Keratinocyte (primary cell): ENCODE measurements at regions not wholly inside any gene's neighbourhood (a gene's known extent, or its start where the extent isn't known, plus 50 kb on each side); places are given as distances from the start of the nearest gene placed in this dataset.

Source experiments
- DNase-seq: peaks from one replicate; pipeline ENCODE4 v3.0.0-alpha.2; 2011; ENCODE audit warnings: low read depth, missing footprints, low spot score
- FAIRE-seq: peaks from 2 replicates; lab custom pipeline; 2011; peaks lifted over from hg19 to GRCh38; lab: Jason Lieb, UNC
- H2AFZ ChIP-seq: 2 replicates; pipeline ENCODE4 v1.6.0; 2012; ENCODE audit warnings: low read length, control low read depth, inconsistent platforms; ENCODE audit not compliant: control insufficient read depth
- H3K27ac ChIP-seq: 2 replicates; pipeline ENCODE4 v1.5.1; 2011; ENCODE audit warnings: low read length; ENCODE audit not compliant: control insufficient read depth, insufficient read depth
- H3K27me3 ChIP-seq: 3 replicates; pipeline ENCODE4 v1.6.0; 2011; ENCODE audit warnings: low read length; ENCODE audit not compliant: control insufficient read depth, insufficient read depth; ENCODE audit errors: extremely low read depth
- H3K36me3 ChIP-seq, 2 experiments: 2 replicates in 1 of 2; 3 replicates in 1 of 2; pipeline ENCODE4 v1.5.1; 2011; ENCODE audit warnings: low read length in 2 of 2, mild to moderate bottlenecking in 1 of 2; ENCODE audit not compliant: control insufficient read depth in 2 of 2, insufficient read depth in 2 of 2; ENCODE audit errors: extremely low read depth in 1 of 2
- H3K4me1 ChIP-seq: 3 replicates; pipeline ENCODE4 v1.5.1; 2011; ENCODE audit warnings: low read length; ENCODE audit not compliant: control insufficient read depth, insufficient read depth; ENCODE audit errors: extremely low read depth
- H3K4me2 ChIP-seq: 3 replicates; pipeline ENCODE4 v1.6.0; 2011; ENCODE audit warnings: low read depth, low read length; ENCODE audit not compliant: control insufficient read depth, insufficient read depth; ENCODE audit errors: extremely low read depth
- H3K4me3 ChIP-seq, 3 experiments: fragments of 200-600 bp in 1 of 3; sonication (generic) in 1 of 3; 2 replicates in 2 of 3; 3 replicates in 1 of 3; pipeline ENCODE4 v1.5.1; 2011 to 2016; ENCODE audit warnings: low read length in 3 of 3, mild to moderate bottlenecking in 3 of 3, control low read depth in 2 of 3, inconsistent platforms in 1 of 3, low read depth in 1 of 3, mixed read lengths in 1 of 3, mixed run types in 1 of 3, moderate library complexity in 1 of 3; ENCODE audit not compliant: control insufficient read depth in 2 of 3, insufficient read depth in 2 of 3; ENCODE audit errors: extremely low read depth in 1 of 3
- H3K79me2 ChIP-seq: 2 replicates; pipeline ENCODE4 v1.6.0; 2012; ENCODE audit warnings: low read length; ENCODE audit not compliant: control insufficient read depth, insufficient read depth
- H3K9ac ChIP-seq: 3 replicates; pipeline ENCODE4 v1.6.0; 2011; ENCODE audit warnings: low read length; ENCODE audit not compliant: control insufficient read depth, insufficient read depth; ENCODE audit errors: extremely low read depth
- H3K9me1 ChIP-seq: 3 replicates; pipeline ENCODE4 v1.6.0; 2011; ENCODE audit warnings: low read length; ENCODE audit not compliant: control insufficient read depth, insufficient read depth; ENCODE audit errors: extremely low read depth
- H3K9me3 ChIP-seq: 2 replicates; pipeline ENCODE4 v1.5.1; 2012; ENCODE audit warnings: low read depth, low read length; ENCODE audit not compliant: control insufficient read depth
- H4K20me1 ChIP-seq: 3 replicates; pipeline ENCODE4 v1.6.0; 2011; ENCODE audit warnings: low read length; ENCODE audit not compliant: control insufficient read depth, insufficient read depth; ENCODE audit errors: extremely low read depth
- EZH2 ChIP-seq: IDR thresholded peaks from one replicate; pipeline ENCODE4 v1.6.1; 2012; ENCODE audit warnings: inconsistent platforms, mild to moderate bottlenecking, low read length, moderate library complexity
- dilution Hi-C: fragments of 300-500 bp; cut with MboI; formaldehyde crosslinking; loops from one replicate; pipeline ENCODE4 v1.7.0; 2020; ENCODE audit warnings: low sequenced_read_pairs; ENCODE audit not compliant: extremely low pct_ligation_motif_present
- TF ChIP-seq, protein P1 (sequence below), 3 experiments: IDR thresholded peaks in 1 of 3; conservative IDR thresholded peaks in 1 of 3; optimal IDR thresholded peaks in 1 of 3; 2 replicates in 2 of 3; 3 replicates in 1 of 3; pipeline versions ENCODE3 to v1.5.1; 2011; ENCODE audit warnings: low read length in 3 of 3, mild to moderate bottlenecking in 3 of 3, moderate library complexity in 2 of 3, control low read depth in 1 of 3, inconsistent platforms in 1 of 3; ENCODE audit not compliant: insufficient read depth in 2 of 3; ENCODE audit errors: extremely low read depth in 1 of 3

- DNase-seq (no peak), FAIRE-seq (no peak)
- Histone ChIP-seq H3K27me3 (no peaks in the 10 kb centered on the region), H2AFZ (no peak overlapping the region), H3K9ac (no peak overlapping the region), H3K27ac (no peak overlapping the region), H3K4me2 (no peak overlapping the region), H3K79me2 (no peaks in the 10 kb centered on the region), H3K4me1 (no peaks in the 10 kb centered on the region), H3K36me3 (no peaks in the 10 kb centered on the region), H3K9me1 (no peaks in the 10 kb centered on the region), H3K4me3 (no peak overlapping the region), H3K9me3 (no peaks in the 10 kb centered on the region), H4K20me1 (no peaks in the 10 kb centered on the region)
- TF ChIP-seq EZH2: no peak
- TF ChIP-seq, protein P1, sequence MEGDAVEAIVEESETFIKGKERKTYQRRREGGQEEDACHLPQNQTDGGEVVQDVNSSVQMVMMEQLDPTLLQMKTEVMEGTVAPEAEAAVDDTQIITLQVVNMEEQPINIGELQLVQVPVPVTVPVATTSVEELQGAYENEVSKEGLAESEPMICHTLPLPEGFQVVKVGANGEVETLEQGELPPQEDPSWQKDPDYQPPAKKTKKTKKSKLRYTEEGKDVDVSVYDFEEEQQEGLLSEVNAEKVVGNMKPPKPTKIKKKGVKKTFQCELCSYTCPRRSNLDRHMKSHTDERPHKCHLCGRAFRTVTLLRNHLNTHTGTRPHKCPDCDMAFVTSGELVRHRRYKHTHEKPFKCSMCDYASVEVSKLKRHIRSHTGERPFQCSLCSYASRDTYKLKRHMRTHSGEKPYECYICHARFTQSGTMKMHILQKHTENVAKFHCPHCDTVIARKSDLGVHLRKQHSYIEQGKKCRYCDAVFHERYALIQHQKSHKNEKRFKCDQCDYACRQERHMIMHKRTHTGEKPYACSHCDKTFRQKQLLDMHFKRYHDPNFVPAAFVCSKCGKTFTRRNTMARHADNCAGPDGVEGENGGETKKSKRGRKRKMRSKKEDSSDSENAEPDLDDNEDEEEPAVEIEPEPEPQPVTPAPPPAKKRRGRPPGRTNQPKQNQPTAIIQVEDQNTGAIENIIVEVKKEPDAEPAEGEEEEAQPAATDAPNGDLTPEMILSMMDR (optimal IDR thresholded peaks at IDR 0.05 in 1 of 3, IDR thresholded peaks at IDR 0.05 in 1 of 3, conservative IDR thresholded peaks at IDR 0.05 in 1 of 3; ENCODE audit: extremely low read depth in 1 of 3, insufficient read depth in 2 of 3, low read length in 3 of 3): no peak
- dilution Hi-C loops: no loop called here
These were observed 619.9 kb upstream of the SUCLG2 start for GRCh38 chr3:68274286-68274685.

- no peak for TF ChIP-seq EZH2
- TF ChIP-seq, protein P1 (optimal IDR thresholded peaks at IDR 0.05 in 1 of 3, IDR thresholded peaks at IDR 0.05 in 1 of 3, conservative IDR thresholded peaks at IDR 0.05 in 1 of 3; ENCODE audit: extremely low read depth in 1 of 3, insufficient read depth in 2 of 3, low read length in 3 of 3): no peak
- Histone ChIP-seq H3K79me2 (no peaks in the 10 kb centered on the region), H3K27ac (no peak overlapping the region), H3K9ac (no peak overlapping the region), H3K4me2 (no peak overlapping the region), H3K9me3 (no peaks in the 10 kb centered on the region), H3K4me1 (no peaks in the 10 kb centered on the region), H3K4me3 (no peak overlapping the region), H3K27me3 (no peaks in the 10 kb centered on the region), H3K36me3 (no peaks in the 10 kb centered on the region), H3K9me1 (no peaks in the 10 kb centered on the region), H4K20me1 (no peaks in the 10 kb centered on the region), H2AFZ (no peak overlapping the region)
- DNase-seq: no peak
- dilution Hi-C loops: no loop called here
- no peak for FAIRE-seq
These were observed 616.7 kb upstream of the SUCLG2 start for GRCh38 chr3:68271145-68271544.
